Liver (tissue), 2 donors: ENCODE measurements at regions not wholly inside any gene's neighbourhood (a gene's known extent, or its start where the extent isn't known, plus 50 kb on each side); places are given as distances from the start of the nearest gene placed in this dataset.

Source experiments
- CTCF ChIP-seq: fragments of 150-350 bp; IDR thresholded peaks from 2 replicates; pipeline ENCODE4 v1.5.1; 2017; ENCODE audit warnings: improper control_type of control experiment, low read depth, low read length; ENCODE audit not compliant: missing input control
- FOXA1 ChIP-seq: IDR thresholded peaks from 2 replicates; pipeline ENCODE4 v1.6.1; 2016; ENCODE audit warnings: antibody characterized with exemption
- REST ChIP-seq: IDR thresholded peaks from 2 replicates; pipeline ENCODE4 v1.6.1; 2016; ENCODE audit warnings: antibody characterized with exemption, mild to moderate bottlenecking
- donor health status: healthy.

DNA sequence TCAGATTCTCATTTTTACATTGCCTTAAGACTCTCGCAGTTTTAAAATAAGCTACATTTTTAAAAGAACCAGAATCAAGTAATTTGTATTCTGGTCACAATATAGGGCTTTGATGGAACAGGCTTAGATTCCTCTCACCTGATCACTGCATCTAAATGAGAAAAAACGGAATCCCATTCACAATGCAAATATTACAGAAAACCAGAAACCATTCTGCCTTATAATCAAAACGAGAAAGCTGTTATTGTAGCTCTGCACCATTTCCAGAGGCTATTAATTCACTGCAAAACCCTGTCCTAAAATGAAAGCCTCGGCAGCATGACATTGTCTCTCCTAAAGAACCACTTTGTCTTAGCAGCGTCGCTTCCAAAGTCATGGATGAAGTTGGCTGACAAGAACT is 116.1 kb upstream of the ZNF366 start:
- TF ChIP-seq REST: no peak
- no peak for TF ChIP-seq FOXA1
- no peak for TF ChIP-seq CTCF
